ENCODE measurements at regions not wholly inside any gene's neighbourhood (a gene's known extent, or its start where the extent isn't known, plus 50 kb on each side); places are given as distances from the start of the nearest gene placed in this dataset.

GRCh38 chr5:92734211-92734940 is 846.6 kb downstream of the NR2F1-AS1 start:
- WGBS, 2 donors (ENCODE audit: low coverage in 1 of 2), result 52 to 64% methylated on average over 2 of the region's 2 CpGs

DNA sequence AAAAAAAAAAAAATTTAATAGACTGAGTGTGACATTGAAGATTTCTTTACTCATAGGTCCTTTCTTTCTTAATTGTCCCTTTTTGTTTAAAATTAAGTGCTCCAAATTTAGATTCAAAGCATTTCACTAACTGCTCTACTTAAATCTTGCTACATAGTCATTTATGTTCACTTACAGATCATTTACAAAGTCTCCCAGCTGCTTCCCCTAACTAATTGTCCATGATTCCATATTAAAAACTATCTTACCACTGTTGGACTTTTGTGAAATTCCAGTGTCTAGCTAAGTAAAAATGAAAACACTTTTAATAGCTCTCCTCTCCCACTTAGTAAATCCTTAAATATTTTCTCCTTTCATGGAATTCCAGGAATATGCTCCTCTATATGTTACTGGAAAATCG is 850.5 kb downstream of the NR2F1-AS1 start:
- TF ChIP-seq, protein P1, sequence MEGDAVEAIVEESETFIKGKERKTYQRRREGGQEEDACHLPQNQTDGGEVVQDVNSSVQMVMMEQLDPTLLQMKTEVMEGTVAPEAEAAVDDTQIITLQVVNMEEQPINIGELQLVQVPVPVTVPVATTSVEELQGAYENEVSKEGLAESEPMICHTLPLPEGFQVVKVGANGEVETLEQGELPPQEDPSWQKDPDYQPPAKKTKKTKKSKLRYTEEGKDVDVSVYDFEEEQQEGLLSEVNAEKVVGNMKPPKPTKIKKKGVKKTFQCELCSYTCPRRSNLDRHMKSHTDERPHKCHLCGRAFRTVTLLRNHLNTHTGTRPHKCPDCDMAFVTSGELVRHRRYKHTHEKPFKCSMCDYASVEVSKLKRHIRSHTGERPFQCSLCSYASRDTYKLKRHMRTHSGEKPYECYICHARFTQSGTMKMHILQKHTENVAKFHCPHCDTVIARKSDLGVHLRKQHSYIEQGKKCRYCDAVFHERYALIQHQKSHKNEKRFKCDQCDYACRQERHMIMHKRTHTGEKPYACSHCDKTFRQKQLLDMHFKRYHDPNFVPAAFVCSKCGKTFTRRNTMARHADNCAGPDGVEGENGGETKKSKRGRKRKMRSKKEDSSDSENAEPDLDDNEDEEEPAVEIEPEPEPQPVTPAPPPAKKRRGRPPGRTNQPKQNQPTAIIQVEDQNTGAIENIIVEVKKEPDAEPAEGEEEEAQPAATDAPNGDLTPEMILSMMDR (IDR thresholded peaks at IDR 0.05), result no peak
- TF ChIP-seq EP300 (IDR thresholded peaks at IDR 0.05) (no peak), POLR2AphosphoS5 (IDR thresholded peaks at IDR 0.05) (no peak), POLR2A (IDR thresholded peaks at IDR 0.05) (no peak)
- ATAC-seq, result no peak
- WGBS, 2 donors (ENCODE audit: low coverage in 1 of 2), result 45 to 63% methylated on average over 1 of the region's 1 CpG

More at GRCh38 chr5:92734211-92734940, 846.6 kb downstream of the NR2F1-AS1 start:
- no peak for TF ChIP-seq EP300 (IDR thresholded peaks at IDR 0.05)
- TF ChIP-seq POLR2AphosphoS5 (IDR thresholded peaks at IDR 0.05), result no peak
- TF ChIP-seq, protein P1 (IDR thresholded peaks at IDR 0.05), result no peak
- TF ChIP-seq POLR2A (IDR thresholded peaks at IDR 0.05), result no peak
- Histone ChIP-seq H3K4me3 (no peak overlapping the region), H3K36me3 (no peaks in the 10 kb centered on the region), H3K4me1 (no peaks in the 10 kb centered on the region), H3K27me3 (no peaks in the 10 kb centered on the region), H3K27ac (no peak overlapping the region), H3K9me3 (no peaks in the 10 kb centered on the region)
- ATAC-seq, result no peak

DNA sequence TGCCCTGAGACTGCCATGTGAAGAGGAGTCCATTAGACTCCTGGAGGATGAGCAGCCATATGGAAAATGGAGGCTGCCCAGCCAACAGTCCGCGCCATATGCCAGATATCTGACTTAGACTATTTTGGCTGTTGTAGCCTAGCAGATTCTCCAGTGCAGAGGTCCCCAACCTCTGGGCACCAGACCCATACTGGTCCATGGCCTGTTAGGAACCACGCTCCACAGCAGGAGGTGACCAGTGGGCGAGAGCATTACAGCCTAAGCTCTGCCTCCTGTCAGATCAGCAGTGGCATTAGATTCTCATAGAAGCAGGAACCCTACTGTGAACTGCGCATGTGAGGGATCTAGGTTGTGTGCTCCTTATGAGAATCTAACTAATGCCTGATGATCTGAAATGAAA is 851.9 kb downstream of the NR2F1-AS1 start:
- TF ChIP-seq, protein P1 (IDR thresholded peaks at IDR 0.05), result no peak
- WGBS, 2 donors (ENCODE audit: low coverage in 1 of 2), result 100% methylated on average over 1 of the region's 5 CpGs; no CpG with 5 or more reads in 1 of the 2 donors
- Histone ChIP-seq H3K36me3 (no peaks in the 10 kb centered on the region), H3K27ac (no peak overlapping the region), H3K9me3 (no peaks in the 10 kb centered on the region), H3K4me3 (no peak overlapping the region), H3K27me3 (no peaks in the 10 kb centered on the region), H3K4me1 (no peaks in the 10 kb centered on the region)
- ATAC-seq, result no peak

More for the DNA sequence above, 850.5 kb downstream of the NR2F1-AS1 start:
- H3K9me3 ChIP-seq, result no peaks in the 10 kb centered on the region
- H3K36me3 ChIP-seq, result no peaks in the 10 kb centered on the region
- no peak overlapping the region for H3K4me3 ChIP-seq
- no peaks in the 10 kb centered on the region for H3K27me3 ChIP-seq
- no peak overlapping the region for H3K27ac ChIP-seq
- H3K4me1 ChIP-seq, result no peaks in the 10 kb centered on the region

- Histone ChIP-seq H3K9me3 (no peaks in the 10 kb centered on the region), H3K36me3 (no peaks in the 10 kb centered on the region), H3K4me1 (no peaks in the 10 kb centered on the region), H3K4me3 (no peak overlapping the region), H3K27me3 (no peaks in the 10 kb centered on the region), H3K27ac (no peak overlapping the region)
- WGBS, 2 donors (ENCODE audit: low coverage in 1 of 2), result 71 to 82% methylated on average over 5 of the region's 5 CpGs
- TF ChIP-seq EP300 (IDR thresholded peaks at IDR 0.05), result no peak
- no peak for TF ChIP-seq POLR2AphosphoS5 (IDR thresholded peaks at IDR 0.05)
- TF ChIP-seq POLR2A (IDR thresholded peaks at IDR 0.05), result no peak
- no peak for ATAC-seq
Observed at GRCh38 chr5:92715946-92716520, 865.0 kb downstream of the NR2F1-AS1 start.

- Histone ChIP-seq H3K4me1 (no peaks in the 10 kb centered on the region), H3K27ac (no peak overlapping the region), H3K9me3 (no peaks in the 10 kb centered on the region), H3K27me3 (no peaks in the 10 kb centered on the region), H3K4me3 (no peak overlapping the region), H3K36me3 (no peaks in the 10 kb centered on the region)
- TF ChIP-seq POLR2AphosphoS5 (IDR thresholded peaks at IDR 0.05), result no peak
- TF ChIP-seq POLR2A (IDR thresholded peaks at IDR 0.05), result no peak
- WGBS, 2 donors (ENCODE audit: low coverage in 1 of 2), result 75% methylated on average over 1 of the region's 1 CpG; no CpG with 5 or more reads in 1 of the 2 donors
- no peak for ATAC-seq
Observed at GRCh38 chr5:92713826-92714225, 867.2 kb downstream of the NR2F1-AS1 start.

DNA sequence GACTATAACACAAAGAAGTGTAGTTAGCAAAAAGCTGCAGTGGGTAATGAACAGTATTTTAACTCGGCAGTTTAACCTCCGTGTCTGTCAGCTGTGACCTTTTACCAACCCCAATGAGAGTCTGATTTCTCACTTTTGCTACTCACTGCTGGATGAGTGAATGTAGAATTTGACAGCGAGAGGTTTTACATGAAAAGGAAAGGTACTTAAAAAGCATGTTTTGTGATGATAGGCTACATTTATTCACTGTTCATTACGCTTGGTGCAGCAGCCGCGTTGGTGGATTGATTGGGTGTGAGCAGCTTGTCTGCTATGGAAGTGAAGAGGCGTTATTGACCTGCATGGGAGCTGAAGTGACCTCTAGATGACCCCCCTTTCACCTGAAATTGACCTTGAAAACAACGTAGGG is 867.7 kb downstream of the NR2F1-AS1 start:
- H3K36me3 ChIP-seq, result no peaks in the 10 kb centered on the region
- H3K9me3 ChIP-seq, result no peaks in the 10 kb centered on the region
- no peak for TF ChIP-seq POLR2AphosphoS5 (IDR thresholded peaks at IDR 0.05)
- TF ChIP-seq EP300 (IDR thresholded peaks at IDR 0.05), result no peak
- TF ChIP-seq POLR2A (IDR thresholded peaks at IDR 0.05), result no peak
- TF ChIP-seq, protein P1 (IDR thresholded peaks at IDR 0.05), result no peak
- no peak for ATAC-seq
- H3K4me3 ChIP-seq, result no peak overlapping the region
- no peaks in the 10 kb centered on the region for H3K27me3 ChIP-seq
- H3K27ac ChIP-seq, result no peak overlapping the region
- no peaks in the 10 kb centered on the region for H3K4me1 ChIP-seq
- 62 to 69% methylated on average over 7 to 8 of the region's 8 CpGs for WGBS, 2 donors (ENCODE audit: low coverage in 1 of 2)
